OCI-LY7 (cell line): ENCODE measurements at regions not wholly inside any gene's neighbourhood (a gene's known extent, or its start where the extent isn't known, plus 50 kb on each side); places are given as distances from the start of the nearest gene placed in this dataset.

Experiments used
- EZH2phosphoT487 ChIP-seq: fragments of 200-600 bp; sonication (generic); IDR thresholded peaks from 2 replicates; pipeline ENCODE4 v1.6.1; 2018; ENCODE audit warnings: low read depth, borderline replicate concordance, mild to moderate bottlenecking, mixed run types, antibody characterized with exemption, low read length, moderate library complexity, mixed read lengths
- TF ChIP-seq, protein P1 (sequence below): fragments of 200-600 bp; sonication (generic); conservative IDR thresholded peaks from 2 replicates; pipeline ENCODE4 v1.5.1; 2014; ENCODE audit warnings: mild to moderate bottlenecking, antibody characterized with exemption, low read length, moderate library complexity, mixed read lengths

GRCh38 chr11:129287920-129288319, 87.7 kb upstream of the BARX2 start:
- TF ChIP-seq, protein P1, sequence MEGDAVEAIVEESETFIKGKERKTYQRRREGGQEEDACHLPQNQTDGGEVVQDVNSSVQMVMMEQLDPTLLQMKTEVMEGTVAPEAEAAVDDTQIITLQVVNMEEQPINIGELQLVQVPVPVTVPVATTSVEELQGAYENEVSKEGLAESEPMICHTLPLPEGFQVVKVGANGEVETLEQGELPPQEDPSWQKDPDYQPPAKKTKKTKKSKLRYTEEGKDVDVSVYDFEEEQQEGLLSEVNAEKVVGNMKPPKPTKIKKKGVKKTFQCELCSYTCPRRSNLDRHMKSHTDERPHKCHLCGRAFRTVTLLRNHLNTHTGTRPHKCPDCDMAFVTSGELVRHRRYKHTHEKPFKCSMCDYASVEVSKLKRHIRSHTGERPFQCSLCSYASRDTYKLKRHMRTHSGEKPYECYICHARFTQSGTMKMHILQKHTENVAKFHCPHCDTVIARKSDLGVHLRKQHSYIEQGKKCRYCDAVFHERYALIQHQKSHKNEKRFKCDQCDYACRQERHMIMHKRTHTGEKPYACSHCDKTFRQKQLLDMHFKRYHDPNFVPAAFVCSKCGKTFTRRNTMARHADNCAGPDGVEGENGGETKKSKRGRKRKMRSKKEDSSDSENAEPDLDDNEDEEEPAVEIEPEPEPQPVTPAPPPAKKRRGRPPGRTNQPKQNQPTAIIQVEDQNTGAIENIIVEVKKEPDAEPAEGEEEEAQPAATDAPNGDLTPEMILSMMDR: no peak
- TF ChIP-seq EZH2phosphoT487: no peak
